Bronchial epithelial cell (primary cell): ENCODE measurements at regions not wholly inside any gene's neighbourhood (a gene's known extent, or its start where the extent isn't known, plus 50 kb on each side); places are given as distances from the start of the nearest gene placed in this dataset.
A peak's percentile ranks its signal among the peaks of the same experiment; 100 is the strongest.

Experiments used
- DNase-seq: peaks from one replicate; pipeline ENCODE4 v3.0.0-alpha.2; 2010; ENCODE audit warnings: low read depth
- FAIRE-seq: peaks from 2 replicates; lab custom pipeline; 2011; peaks lifted over from hg19 to GRCh38; lab: Jason Lieb, UNC
- H3K27me3 ChIP-seq: 2 replicates; pipeline ENCODE4 v1.5.1; 2011; ENCODE audit warnings: low read length; ENCODE audit not compliant: control insufficient read depth, insufficient read depth
- H3K36me3 ChIP-seq: 2 replicates; pipeline ENCODE4 v1.5.1; 2011; ENCODE audit warnings: low read length; ENCODE audit not compliant: control insufficient read depth, insufficient read depth
- H3K4me3 ChIP-seq: 2 replicates; pipeline ENCODE4 v1.5.1; 2011; ENCODE audit warnings: mild to moderate bottlenecking, low read depth, low read length, control low read depth
- CTCF ChIP-seq: IDR thresholded peaks from 2 replicates; pipeline ENCODE4 v1.5.1; 2011; ENCODE audit warnings: mild to moderate bottlenecking, moderate library complexity, low read length, control low read depth, inconsistent platforms; ENCODE audit not compliant: insufficient read depth, severe bottlenecking

DNA sequence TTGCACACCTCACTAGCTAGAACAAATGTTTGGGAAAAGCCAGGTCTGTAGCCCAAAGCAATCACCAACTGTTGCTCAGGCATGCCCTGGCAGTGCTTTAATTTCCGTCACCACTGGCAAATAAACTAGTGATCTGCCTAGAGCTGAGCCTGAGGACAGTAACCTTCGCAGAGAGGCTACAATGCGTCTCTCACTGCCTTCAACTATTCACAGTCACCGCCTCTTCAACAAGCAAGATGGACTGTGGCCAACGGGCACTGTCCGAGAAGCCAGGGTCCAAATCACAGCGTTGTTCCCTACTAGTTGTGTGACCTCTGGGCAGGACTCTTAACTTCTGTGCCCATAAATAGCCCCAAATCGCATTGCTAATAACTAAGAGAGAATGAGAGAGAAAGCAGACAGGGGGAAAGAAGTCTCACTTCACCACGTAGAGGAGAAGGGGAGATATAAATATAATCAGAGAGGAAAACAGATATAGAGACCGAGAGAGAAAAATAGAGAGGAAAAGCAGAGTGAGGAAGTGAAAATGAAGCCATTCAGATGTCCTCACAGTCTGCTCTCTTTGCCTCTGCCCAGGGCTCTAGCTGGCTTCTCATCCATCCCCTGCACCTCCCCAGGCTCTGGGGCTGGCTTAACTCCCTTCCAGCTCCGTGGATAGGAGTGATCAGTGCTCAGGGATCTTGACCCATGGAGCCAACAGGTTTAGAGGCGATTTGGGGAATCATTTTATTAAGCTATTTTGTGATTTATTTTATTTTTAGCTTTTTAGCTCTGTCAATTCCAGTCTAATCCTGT lies 157.9 kb downstream of the ZDHHC21 start:
- H3K36me3 ChIP-seq = no peaks in the 10 kb centered on the region
- FAIRE-seq (no peak), DNase-seq (no peak)
- no peaks in the 10 kb centered on the region for H3K27me3 ChIP-seq
- no peak for TF ChIP-seq CTCF
- no peak overlapping the region for H3K4me3 ChIP-seq

DNA sequence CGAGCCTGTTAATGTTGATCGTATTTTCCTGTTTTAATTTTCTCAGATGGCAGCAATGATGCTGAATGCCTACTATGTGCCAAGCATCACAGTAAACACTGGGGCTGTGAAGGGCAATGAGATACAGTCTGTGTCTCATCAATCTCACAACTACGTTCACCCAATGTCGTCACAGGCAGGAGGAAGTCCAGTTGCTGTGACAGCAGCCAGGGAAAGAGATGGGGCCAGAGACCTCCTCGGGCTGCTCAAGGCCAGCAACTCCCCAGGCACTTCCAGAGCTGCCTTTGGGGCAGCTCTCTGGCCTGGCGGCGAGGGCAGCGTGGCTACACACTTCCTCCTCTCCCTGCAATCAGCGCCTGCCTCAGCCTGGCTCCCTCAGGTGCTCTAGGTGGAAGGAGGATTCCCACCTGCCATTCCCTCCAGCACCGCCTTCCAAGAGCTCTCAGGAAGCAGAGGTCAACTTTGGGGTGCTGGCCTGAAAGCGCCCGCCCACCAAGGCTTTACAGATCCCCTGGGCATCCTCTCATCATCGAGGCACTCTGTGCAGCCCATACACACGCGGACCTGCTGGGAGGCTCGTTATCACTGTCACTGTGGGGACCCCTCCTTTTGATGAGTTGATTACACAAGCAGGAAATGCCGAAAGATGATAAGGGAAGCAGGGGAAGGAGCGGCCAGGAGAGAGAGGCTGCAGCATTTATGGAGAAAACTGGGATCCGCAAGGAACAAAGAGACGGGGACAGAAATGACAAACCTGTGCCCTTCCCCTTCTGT lies 159.2 kb downstream of the ZDHHC21 start:
- H3K27me3 ChIP-seq = no peaks in the 10 kb centered on the region
- DNase-seq (no peak), FAIRE-seq (no peak)
- H3K36me3 ChIP-seq = no peaks in the 10 kb centered on the region
- TF ChIP-seq CTCF = no peak
- no peak overlapping the region for H3K4me3 ChIP-seq

- no peak for TF ChIP-seq CTCF
- H3K27me3 ChIP-seq = no peaks in the 10 kb centered on the region
- DNase-seq (peak; percentile 33), FAIRE-seq (no peak)
- no peaks in the 10 kb centered on the region for H3K36me3 ChIP-seq
- H3K4me3 ChIP-seq = no peak overlapping the region
Measured at GRCh38 chr9:14532456-14533115, 160.6 kb downstream of the ZDHHC21 start.

DNA sequence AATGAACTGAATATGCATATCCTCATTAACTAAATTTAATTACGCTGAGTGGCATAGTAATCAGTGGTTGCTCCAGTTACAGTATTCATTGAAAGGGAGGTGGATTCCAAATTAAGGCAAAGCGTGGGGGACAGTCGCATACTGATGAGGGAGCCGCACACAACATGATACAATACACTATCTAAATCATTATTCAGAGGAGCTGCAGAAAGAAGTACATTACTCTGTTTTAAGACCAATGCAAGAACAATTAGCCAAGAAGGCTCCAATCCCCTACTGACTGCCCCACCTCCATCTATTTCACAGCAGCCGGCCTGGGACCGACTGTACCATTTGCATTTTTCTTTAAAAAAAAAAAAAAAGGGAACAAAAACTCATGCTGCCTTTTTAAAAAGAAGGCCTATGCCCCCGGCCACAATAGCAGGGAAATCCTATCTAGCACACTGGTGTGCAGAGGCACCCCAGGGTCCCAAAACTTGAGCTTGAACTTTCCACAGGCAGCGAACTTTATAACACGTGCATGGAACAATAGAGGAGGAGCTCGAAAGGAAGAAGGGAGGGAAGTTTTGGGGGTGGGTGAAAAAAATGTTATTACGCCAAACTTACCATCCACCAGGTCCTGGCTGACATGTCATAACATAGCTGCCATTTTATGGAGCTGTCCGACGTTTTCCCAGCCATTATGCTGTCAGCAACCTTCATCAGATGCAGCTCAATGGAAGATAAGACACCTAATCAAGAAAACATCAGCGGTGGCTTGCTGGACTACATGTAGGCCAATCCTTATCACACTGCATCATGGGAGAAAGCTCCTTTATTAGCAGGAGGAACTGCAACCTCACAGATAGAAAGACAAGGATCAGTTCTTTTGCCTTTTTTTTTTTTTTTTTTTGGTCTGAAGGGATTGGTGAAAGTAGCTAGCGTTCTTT lies 161.6 kb downstream of the ZDHHC21 start:
- DNase-seq (no peak), FAIRE-seq (no peak)
- no peak for TF ChIP-seq CTCF
- Histone ChIP-seq H3K4me3 (no peak overlapping the region), H3K27me3 (no peaks in the 10 kb centered on the region), H3K36me3 (no peaks in the 10 kb centered on the region)

- no peak for TF ChIP-seq CTCF
- Histone ChIP-seq H3K4me3 (no peak overlapping the region), H3K36me3 (no peaks in the 10 kb centered on the region), H3K27me3 (no peaks in the 10 kb centered on the region)
- DNase-seq = no peak
- no peak for FAIRE-seq
Measured at GRCh38 chr9:14530841-14531240, 162.4 kb downstream of the ZDHHC21 start.
